Left renal pelvis (tissue), 4 donors: ENCODE measurements at regions not wholly inside any gene's neighbourhood (a gene's known extent, or its start where the extent isn't known, plus 50 kb on each side); places are given as distances from the start of the nearest gene placed in this dataset.
"Not testable (repeated sequence)": the region's sequence is repeated elsewhere in the genome, so short reads cannot be mapped to it uniquely, and the experiment has no call there.

Source experiments
- DNase-seq, 4 donors: peaks; one replicate each; pipeline ENCODE4 v3.0.0-alpha.2; 2013; ENCODE audit warnings: low read depth in 4 of 4, low spot score in 3 of 4

DNA sequence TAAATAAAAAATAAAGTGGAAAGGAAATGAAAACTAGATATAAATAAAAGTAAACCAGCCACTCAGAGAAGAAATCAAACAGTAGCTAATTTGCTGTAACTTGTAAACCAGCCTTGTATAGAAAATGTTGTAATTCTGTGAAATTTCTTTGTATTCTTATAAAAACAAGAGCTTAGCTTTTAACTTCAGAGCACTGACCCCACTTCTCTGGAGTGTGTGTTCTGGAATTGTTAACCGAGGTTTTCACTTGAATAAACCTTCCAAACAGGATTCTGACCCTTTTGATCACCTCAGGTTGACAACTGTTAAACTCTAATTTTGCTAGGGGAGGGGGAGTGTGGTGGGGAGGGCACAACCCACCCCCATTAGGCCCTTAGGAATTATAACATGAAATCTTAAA is 151.9 kb upstream of the TRIM24 start:
- no peak for DNase-seq

DNA sequence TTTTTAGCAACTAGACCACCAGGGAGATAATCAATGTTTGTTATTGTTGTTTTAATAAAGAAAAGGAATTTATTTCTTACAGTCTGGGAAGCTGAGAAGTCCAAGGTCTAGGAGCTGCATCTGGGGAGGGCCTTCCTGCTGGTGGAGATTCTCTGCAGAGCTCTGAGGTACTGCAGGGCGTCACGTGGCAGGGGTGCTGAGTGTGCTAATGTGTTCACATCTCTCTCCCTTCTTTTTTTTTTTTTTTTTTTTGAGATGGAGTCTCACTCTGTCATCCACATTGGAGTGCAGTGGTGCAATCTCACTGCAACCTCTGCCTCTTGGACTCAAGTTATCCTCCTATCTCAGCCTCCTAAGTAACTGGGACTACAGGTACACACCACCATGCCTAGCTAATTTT is 150.9 kb upstream of the TRIM24 start:
- no peak for DNase-seq

DNA sequence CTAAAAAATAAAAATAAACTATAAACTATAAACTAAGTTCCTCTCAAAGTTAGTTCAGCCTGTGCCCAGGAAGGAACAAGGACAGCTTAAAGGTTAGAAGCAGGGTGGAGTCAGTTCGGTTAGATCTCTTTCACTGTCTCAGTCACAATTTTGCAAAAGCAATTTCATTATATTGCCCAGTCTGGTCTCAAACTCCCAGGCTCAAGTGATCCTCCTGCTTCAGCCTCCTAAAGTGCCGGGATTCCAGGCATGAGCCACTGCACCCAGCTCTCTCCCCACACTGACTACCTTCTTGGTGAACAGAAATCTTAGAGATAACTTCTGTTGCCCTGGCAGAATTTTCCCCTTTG is 146.3 kb upstream of the TRIM24 start:
- DNase-seq, result no peak

DNA sequence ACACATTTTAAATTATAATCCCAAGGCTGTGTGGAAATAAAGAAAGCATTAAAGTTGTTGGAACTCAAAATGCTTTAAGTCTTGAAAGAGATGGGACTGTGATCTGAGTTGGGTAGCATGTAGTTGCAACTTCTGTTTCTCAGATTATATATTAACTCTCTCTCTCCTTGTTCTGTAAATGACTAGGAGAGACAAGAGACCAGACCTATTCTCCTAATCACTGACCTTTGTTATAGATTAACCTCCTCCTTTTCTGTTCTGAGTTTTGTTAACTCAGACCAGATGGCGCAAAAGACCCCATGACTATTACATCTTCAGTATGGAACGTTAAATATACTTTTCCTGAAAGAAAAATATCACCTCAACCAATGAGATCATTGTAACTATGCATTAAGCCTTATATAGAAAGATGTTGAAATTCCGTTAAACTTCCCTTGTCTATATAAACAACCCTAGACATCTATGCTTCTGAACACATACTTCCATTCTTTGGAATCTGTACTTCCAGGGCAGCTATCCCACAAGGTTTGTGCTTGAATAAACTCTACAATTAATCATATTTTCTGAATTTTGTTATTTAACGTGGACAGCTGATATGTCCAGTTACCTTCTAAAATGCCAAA is 143.5 kb upstream of the TRIM24 start:
- DNase-seq, result no peak

DNA sequence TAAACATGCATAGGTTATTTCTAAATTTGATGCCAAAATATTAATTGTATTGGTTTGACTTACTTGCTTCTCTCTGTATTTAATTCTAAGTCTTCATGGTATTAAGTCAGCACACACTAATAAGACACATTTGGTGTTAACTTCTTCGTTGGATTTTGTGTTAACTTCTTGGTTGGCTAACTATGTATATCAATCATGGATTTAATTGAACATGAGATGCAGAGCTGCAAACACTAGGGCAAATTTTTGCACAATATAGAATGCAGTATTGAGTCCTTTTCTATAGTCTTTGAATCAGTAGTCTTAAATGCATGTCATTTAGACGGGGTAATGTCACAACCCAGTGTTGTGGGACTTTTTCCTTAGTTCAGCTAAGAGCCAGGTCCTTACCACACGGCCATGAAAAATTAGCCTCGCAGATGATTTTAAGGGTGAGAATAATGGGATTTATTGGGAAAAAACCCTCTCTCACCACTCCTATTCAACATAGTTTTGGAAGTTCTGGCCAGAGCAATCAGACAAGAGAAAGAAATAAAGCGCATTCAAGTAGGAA is 142.9 kb upstream of the TRIM24 start:
- no peak for DNase-seq

DNA sequence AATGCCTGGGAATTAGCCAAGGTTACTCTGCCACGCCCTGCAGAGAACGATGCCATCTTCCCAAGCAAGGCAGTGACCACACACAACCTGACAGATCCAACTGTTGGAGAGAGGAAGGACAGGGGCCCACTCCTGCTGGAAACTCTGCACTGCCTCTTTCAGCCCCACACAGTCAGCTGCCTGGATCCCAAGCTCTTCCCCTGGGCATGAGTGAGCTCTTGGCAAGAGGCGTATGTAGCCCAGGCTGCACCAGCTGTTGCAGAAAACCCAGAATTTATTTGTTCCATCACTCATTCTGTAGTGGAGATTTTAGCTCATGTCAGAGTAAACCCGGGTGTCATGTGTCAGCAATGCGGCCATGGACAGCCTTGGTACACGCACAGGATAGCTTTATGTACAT is 135.1 kb upstream of the TRIM24 start:
- no peak for DNase-seq

DNA sequence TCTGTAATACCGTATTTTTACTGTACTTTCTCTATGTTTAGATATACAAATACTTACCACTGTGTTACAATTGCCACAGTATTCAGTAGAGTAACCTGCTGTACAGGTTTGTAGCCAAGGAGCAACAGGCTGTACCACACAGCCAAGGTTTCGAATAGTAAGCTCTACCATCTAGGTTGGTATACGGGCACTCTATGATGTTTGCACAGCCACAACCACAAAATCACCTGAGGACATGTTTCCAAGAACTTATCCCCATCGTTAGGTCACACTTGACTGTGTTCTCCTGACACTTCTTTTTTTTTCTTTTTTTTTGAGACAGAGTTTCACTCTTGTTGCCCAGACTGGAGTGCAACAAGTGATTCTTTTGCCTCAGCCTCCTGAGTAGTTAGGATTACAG is 134.6 kb upstream of the TRIM24 start:
- no peak for DNase-seq

DNA sequence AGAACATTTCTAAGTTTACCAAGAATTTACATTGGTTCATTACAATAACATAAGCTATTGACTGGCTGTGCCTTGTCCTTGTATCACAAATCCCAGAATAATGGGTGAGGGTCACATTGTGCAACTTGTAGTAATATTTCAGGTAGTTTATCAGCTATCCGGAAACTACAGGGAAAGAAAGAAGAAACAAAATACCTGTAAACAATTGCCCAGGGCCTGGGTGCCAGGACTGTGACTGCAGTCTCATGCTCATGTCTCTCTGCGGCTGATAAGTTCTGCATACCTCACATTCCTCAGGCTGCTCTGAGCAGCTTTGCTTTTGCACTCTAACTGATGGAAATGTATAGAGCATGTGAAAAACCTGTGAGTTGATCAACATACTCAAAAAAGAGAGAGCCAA is 131.8 kb upstream of the TRIM24 start:
- no peak for DNase-seq

DNA sequence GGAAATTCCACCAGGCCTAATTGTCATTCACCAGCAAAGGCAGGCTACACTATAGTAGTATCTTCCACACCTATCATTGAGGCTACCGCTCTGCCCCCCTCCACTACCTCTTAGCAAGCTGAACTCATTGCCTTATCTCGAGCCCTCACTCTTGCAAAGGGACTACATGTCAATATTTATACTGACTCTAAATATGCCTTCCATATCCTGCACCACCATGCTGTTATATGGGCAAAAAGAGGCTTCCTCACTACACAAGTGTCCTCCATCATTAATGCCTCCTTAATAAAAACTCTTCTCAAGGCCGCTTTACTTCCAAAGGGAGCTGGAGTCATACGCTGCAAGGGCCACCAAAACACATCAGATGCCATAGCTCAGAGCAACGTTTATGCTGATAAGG is 127.2 kb upstream of the TRIM24 start:
- not testable (repeated sequence) for DNase-seq

DNA sequence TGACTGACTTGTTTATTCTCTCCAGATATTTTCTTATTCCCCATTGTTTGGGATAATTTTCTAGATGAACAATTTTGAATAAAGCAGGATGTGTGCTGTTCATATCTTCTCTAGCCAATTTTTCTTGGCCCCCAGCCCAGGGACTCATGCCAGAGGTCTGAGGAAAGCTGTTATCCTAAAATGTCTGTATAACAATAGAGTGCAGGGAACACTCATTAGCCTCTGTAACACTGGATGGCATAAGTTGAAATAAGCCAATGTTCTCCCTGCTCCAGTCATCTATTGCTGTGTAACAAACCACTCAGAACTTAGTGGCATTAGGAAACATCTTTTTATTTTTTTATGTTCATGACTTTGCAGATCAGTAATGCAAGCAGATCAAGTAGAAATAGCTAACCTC is 121.7 kb upstream of the TRIM24 start:
- peak in 1 of 4 donors; percentile 7 for DNase-seq

DNA sequence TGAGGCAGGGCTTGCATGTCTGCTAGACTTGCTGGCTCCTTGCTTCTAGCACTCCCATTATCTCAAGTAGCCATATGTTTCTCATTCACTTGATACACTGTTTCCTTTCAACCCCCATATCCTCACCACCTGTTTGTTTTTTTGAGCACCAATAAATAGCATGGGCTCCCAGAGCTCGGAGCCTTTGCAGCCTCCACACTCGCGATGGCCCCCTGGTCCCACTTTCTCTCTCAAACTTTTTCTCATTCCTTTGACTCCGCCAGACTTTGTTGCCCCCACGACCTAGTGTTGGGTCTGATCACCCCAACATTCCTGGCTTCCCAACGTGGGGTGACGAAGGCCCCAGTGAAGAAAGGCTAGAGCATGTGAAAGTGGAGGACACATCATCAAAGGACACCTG is 120.8 kb upstream of the TRIM24 start:
- not testable (repeated sequence) for DNase-seq

DNA sequence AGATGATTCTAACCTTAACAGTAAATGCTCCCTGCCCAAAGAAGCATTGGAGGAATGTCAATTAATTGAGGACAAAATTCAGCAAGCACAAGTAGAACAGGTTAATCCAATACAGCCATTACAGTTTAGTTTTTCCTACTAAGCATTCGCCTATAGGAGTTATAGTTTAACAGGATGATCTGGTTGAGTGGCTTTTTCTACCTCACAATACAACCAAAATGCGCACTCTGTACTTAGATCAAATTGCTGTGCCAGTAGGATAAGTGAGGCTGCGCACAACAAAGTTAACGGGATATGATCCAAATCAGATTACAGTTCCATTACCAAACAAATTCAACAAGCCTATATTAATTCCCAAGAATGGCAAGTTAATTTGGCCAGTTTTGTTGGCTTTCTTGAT is 117.1 kb upstream of the TRIM24 start:
- no peak for DNase-seq

DNA sequence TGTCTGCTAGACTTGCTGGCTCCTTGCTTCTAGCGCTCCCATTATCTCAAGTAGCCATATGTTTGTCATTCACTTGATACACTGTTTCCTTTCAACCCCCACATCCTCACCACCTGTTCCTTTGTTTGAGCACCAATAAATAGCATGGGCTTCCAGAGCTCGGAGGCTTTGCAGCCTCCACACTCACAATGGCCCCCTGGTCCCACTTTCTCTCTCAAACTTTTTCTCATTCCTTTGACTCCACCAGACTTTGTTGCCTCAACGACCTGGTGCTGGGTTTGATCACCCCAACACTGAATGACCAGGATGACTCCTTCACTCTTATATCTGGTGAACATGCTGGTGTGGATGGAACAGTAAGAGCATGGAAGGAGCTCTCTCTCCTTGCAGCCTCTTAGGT is 114.5 kb upstream of the TRIM24 start:
- no peak for DNase-seq

DNA sequence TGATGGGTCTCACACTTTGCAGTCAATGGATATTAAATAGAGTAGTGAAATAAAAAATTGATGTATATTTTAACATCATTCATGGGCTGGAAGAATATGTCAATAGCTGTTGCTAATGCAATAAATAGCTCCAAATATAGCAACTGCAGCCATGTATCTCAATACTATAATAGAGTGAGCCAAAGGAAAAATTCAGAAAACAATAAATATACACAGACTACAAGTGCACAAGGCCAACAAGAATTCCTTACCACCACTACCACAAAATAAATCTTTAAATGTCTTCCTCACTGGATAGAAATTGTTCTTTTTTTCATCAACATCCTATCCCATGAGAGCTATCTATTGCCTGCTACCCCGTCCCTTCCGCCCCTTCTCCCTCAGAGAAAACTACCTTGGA is 113.1 kb upstream of the TRIM24 start:
- no peak for DNase-seq

DNA sequence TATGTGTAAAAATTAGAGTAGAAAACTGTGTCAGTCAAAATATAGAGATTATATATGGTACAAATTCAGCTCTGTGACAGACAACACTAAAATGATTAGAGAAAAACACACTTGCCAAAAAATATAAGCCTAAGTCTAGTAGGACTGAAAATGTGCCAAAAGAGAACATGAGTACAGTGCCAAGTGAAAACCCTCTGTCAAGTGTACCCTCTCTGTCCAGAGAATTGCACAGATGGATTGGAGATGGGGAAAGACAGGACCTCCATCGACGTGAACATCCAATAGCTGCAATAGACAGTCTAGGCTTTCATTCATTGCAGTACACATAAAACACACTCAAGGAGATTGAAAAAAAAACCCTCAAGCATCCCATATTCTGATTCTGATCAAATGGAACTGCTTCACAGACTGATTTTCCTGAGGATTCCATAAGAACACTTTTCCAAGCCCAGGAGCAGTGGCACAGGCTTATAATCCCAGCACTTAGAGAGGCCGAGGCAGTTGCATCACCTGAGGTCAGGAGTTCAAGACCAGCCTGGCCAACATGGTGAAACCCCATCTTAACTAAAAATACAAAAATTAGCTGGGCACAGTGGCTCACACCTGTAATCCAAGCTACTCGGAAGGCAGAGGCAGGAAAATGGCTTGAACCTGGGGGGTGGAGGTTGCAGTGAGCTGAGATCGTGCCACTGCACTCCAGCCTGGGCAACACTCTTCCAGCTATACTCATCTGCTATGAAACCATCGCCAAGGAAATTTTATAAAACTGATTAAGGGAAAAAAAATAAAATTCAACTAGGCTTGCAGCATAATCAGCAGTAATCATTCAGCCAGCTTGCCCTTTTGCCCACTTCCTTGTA is 110.0 kb upstream of the TRIM24 start:
- no peak for DNase-seq

DNA sequence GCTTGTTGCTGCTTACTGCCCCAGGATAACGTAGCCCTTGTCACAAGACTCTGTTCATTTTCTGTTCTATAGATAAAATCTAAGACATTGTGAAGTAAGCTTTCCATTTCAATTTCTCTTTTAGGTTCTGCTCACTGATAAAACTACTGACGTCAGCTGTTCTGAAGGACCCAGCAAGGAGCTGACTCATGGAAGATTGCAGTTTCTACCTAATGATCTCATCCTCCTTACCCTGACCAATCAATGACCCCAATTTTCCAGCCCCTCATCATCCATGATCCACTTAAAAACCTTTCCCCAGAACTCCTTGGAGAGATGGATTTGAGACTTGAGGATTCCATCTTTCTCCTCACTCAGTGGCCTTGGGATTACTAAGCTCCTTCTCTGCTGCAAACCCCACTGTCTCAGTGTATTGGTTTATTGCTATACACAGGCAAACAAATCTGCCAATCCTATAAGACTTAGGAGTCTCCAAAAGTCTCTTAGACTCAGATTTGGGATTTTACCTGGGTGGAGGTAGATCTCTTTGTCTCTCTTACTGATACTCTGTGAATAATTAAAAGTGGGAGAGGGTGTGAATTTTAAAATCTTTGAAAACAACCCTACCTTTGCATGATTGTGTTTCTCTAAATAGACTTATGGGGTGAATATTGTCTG is 109.2 kb upstream of the TRIM24 start:
- DNase-seq, result no peak

DNA sequence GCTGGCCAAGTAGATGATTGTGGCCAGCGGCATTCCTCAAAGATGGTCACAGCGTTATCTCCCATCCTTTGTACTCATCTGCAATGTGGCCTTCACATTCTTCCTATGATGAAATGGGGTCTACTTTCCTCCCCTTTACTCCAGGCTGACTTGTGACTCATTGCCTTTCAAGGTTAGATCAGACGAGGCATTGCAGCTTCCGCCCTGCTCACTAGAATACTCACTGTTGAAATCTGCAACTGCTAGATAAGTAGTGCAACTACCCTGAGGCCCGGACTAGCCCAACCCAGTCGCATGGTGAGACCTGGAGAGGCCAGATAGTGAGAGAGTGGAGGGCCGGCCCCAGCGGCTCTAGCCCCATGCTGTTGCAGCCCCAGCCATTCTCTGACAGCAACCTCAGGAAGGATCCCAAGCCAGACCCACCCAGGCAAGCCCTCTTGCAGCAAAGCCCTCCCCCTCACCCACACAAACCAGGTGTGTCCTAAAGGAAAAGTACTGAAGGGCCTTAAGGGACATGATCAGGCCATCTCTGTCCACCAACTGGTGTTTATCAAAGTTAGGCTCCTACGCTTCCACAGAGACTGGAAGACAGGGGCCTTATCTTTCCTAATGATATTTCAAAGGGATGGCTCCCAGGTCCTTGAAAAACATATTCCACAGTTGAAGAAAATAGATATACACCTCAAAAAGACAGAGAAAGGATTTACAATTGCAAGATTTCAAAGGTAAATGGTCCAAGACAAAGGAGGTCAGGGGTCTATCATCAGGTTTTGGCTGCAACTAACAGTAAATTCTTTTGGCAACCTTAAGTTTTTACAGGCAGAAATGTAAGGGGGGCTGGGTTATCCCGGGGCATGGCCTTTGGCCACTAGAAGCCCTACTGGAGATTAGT is 107.2 kb upstream of the TRIM24 start:
- DNase-seq, result no peak

DNA sequence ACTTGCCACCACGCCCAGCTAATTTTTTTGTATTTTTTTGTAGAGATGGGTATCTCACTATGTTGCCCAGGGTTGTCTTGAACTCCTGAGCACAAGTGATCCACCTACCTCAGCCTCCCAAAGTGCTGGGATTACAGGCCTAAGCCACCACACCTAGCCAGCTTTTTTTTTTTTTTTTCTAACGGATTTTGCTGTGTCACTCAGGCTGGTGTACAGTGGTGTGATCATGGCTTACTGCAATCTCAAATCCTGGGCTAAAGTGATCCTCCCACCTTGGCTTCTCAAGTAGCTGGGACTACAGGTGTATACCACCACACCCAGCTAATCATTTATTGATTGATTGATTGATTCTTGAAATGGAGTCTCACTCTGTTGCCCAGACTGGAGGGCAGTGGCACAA is 106.0 kb upstream of the TRIM24 start:
- DNase-seq, result no peak

DNA sequence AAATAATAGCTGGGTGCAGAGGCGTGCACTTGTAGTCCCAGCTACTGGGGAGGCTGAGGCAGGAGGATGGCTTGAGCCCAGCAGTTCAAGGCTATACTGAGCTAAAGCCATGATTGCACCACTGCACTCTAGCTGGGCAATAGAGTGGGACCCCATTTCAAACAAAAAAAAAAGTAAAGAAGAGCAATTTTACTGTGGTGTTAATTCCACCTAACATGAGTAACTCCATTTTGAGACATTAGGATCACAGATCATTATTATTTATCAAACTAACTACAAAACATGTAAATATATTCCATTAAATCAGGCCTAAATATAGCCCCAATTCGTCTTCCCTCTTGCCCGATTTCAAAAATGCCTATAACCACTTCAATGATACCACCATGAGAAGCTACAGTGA is 104.8 kb upstream of the TRIM24 start:
- no peak for DNase-seq

DNA sequence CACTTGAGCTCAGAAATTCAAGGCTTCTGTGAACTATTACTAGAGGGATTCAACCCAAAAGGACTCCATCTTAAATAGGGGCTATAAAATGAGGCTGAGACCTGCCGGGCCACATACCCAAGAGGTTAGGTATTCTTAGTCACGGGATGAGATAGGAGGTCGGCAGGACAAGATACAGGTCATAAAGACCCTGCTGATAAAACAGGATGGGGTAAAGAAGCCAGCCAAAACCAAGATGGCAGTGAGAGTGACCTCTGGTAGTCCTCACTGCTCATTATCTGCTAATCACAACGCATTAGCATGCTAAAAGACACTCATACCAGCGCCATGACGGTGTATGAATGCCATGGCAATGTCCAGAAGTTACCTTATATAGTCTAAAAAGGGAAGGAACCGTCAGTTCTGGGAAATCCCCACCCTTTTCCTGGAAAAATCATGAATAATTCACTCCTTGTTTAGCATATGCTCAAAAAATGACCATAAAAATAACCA is 101.2 kb upstream of the TRIM24 start:
- no peak for DNase-seq
